GM21360 (cell line): ENCODE measurements at regions not wholly inside any gene's neighbourhood (a gene's known extent, or its start where the extent isn't known, plus 50 kb on each side); places are given as distances from the start of the nearest gene placed in this dataset.

Source experiments
- ATAC-seq: cut with Tn5 transposase; IDR thresholded peaks from one replicate; pipeline ENCODE4 v1.9.1; 2021; ENCODE audit warnings: mild to moderate bottlenecking, moderate library complexity; ENCODE audit not compliant: unreplicated experiment

DNA sequence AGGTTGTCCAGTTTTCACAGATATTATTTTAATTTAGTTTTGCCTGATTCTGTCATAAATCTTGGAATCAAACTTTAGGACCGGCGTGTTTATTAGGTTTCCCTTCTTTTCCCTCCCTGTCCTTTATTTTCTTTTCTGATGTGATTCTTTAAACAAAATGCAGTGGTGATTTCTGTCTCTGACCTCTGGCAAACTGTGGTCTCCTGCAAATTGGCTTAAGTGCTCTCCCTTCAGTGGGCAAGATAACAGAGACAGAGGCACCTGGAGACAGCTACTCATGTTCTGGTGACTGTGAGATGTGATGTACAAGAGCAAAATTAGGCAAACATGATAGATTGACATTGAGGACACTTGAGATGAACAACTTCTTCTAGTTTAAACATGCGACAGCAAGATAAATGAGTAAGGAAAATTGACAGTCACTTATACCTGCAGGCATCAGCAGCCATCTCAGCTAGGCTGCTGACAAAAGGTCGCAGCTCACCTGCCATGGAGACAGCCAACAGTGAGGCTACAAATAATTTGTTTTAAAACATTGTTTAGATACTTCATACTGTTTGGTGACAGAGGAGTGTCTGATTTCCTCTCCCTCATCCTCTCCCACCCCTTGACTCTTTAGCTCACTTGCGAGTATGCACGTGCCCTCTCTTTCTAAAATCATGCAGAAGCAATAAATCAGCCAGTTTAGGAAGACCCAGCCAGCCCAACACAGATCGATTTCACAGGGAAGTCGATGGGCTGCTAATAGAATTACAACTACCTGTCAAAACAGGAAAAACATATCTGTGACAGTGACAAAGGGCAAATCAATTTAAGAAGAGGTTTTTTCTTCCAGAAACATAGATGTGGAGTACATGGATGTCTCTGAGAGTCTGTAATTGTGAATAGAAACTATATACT is 63.4 kb upstream of the MAP3K7 start:
- no peak for ATAC-seq

DNA sequence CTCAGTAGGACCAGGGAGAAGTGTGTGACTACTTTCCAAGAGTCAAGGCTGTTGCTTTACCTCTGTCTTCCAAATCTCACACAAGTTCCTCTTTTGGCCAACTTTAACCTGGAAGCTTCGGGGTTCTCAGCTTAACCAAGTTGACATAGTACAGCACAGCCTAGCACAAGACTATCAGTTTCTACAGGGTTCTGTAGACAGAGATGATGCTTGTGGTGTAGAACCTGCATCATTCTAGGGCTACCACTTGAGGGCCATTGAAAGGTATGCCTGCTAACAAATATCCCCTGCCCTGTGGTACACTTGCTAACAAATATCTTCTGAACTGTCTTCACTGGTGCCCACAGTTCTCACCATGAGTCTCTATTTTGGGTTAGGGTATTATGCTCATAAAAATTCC is 62.0 kb upstream of the MAP3K7 start:
- no peak for ATAC-seq

DNA sequence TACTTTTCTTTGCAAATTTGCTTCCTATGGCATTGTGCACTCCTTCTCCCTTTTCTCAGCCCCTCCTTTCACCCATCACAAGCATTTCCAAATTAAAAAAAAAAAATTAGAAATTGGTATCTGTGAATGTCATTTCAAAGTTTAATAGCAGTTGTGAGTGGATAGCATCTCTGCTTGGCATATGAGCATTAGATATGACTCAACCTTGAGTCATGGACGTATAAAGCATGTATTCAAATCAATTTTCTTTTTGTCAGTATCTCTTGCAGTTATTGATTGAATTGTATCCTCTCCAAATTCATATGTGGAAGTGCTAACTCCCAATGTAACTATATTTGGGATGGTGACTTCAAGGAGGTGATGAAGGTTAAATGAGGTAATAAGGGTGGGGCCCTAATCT is 60.1 kb upstream of the MAP3K7 start:
- ATAC-seq, result no peak

DNA sequence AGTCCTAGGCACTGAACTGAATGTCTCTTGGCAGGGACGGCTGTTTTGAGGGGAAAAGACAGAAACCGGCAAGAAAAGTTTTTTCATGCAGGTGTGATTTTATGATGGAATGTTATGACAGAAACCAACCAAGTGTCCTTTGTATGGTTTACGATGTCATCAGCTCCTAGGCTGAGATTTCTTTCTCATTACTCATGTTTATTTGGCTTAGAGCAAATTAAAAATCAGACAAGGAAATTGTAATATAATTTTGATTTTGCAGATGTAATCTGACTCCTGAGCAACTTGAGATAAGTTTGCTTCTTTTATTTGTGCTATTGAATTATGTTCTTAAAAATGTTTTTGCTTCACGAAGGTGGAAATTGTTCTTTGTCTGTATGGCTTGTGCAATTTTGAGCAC is 58.8 kb upstream of the MAP3K7 start:
- no peak for ATAC-seq

DNA sequence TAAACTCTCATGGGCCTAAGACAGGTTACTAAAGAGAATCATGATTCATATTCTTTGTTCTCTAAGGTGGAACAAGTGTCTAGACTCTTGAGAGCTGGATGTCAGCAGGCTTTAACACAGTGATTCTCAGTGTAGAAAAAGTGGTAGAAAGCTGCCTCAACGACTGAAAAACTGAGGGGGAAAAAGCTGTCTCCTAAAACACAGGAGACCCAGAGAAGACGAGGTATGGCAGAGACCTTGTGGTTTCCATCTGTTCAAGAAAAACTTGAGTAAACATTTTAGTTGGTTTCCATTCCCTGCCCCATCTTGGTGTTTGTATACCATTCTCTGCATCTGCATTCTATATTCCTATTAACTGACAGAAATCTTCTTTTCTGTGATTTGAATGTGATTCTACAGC is 57.6 kb upstream of the MAP3K7 start:
- no peak for ATAC-seq

DNA sequence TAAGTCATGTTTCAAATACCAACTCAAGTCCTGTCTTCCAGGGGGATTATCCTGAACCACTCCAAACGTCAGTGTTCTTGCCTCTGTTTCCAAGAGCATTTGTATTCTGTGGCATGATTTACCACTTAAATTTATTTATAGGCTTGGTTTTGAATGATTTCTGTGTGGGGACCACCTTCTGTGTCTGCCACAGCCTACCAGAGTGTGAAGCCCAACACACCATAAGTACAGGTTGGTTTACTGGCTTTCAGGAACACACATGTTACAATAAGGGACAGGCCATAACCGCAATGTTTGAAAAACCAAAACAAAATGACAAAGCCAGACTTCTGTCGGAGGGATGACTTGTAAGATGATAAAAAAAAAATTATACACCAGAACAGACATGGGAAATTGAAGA is 56.5 kb upstream of the MAP3K7 start:
- ATAC-seq, result no peak

DNA sequence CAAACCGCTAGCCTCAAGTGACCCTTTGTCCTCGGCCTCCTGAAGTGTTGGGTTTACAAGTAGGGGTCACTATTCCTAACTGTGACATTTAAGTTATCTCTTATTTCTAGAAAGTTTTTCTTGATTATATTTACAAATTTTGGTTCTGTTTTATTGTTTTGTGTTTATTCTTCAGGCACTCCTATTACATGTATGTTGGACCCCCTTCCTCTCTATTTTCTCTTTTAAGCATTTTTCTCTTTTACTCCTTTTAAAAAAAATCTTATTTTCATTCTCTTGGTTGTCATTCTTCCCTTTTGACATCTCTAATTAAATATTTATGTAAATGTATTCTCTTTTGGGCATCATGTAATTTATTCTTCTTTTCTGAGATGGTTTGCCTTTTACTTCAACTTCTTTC is 50.4 kb upstream of the MAP3K7 start:
- no peak for ATAC-seq
